HT-29 (cell line): ENCODE measurements at regions not wholly inside any gene's neighbourhood (a gene's known extent, or its start where the extent isn't known, plus 50 kb on each side); places are given as distances from the start of the nearest gene placed in this dataset.

Experiments
- DNase-seq: peaks from one replicate; pipeline ENCODE4 v3.0.0-alpha.2; 2015; ENCODE audit warnings: low spot score

DNA sequence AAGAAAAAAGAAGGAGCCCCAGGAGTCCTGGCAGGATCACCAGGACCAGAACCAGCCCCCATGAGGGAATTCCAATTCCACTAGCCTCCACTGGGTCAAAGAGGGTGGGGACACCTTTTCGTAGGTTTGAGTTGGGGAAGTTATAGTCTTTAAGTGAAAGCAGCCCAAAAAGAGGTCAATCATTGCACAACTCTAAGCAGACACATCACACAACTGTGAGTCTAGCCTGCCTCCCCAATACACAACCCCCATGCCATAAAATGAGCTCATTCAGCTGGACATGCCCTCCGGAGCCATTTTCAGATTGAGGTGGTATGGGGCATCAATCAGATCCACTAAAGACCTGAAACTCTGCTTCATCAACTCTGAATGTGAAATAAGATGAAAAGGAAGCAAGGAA is 179.9 kb downstream of the NPHP4 start:
- no peak for DNase-seq

DNA sequence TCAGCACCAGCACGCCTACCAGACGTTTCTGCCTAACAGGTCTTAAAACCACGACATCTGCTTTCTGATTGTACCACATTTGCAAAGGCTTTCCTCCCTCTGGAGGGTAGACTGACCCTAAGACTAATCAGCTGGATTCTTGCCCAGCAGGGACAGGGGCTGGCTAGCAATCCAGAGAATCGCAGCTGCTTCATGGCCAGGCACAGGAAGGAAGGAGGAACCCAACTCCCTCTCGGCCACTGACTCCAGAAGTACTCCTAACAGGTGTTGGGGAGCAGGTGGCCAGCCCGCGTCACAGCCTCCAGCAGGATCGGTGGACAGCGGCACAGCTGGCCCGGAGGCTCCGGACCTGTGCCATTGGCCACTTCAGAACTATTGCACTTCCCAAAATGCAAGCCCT is 180.8 kb downstream of the NPHP4 start:
- no peak for DNase-seq

DNA sequence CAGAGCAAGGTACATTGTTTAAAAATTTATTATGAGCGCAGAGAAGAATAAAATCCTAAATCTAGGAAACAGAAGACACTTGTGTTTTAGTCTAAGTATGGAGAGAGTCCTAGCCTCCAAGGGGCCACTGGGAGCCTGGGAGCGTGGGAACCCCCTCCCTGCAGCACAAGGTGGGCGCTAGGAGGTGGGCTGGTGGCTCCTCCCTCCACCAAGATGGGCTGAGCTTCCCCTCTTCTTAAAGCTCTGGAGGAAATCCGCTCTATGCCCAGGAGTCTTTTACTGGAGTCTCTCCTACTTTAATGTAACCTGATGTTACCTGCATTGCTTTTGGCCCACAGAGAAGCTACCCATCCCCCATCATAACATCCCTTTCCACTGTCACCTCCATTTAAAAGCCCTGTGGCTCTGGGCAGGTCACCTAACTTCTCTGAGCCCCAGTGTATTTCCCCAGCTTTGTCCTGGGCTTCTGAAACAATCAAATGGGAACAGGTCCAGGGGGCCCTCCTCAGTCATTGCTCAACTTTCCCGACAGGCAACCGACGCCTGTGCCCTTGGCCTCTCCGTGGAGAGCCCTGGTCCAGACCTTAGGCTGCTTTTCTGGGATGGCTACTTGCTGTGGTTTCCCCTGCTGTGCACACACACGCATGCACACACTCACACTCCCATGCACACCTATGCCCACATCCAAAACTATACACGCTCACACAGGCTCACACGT is 181.5 kb downstream of the NPHP4 start:
- DNase-seq, result no peak

- DNase-seq, result no peak
Measured at GRCh38 chr1:5810131-5810530, 182.1 kb downstream of the NPHP4 start.

DNA sequence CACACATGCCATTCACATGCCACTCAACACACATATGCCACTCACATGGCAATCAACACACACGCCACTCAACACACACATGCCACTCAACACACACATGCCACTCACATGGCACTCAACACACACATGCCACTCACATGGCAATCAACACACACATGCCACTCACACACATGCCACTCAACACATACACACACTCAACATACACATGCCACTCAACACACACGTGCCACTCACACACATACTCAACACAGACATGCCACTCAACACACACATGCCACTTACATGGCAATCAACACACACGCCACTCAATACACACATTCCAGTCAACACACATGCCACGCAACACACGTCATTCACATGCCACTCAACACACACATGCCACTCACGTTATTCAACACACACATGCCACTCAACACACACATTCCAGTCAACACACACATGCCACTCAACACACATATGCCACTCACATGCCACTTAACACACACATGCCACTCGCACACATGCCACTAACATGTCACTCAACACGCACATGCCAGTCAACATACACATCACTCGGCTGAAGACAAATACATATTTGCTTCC is 182.9 kb downstream of the NPHP4 start:
- no peak for DNase-seq

- DNase-seq, result no peak
Measured at GRCh38 chr1:5803851-5804250, 188.4 kb downstream of the NPHP4 start.

DNA sequence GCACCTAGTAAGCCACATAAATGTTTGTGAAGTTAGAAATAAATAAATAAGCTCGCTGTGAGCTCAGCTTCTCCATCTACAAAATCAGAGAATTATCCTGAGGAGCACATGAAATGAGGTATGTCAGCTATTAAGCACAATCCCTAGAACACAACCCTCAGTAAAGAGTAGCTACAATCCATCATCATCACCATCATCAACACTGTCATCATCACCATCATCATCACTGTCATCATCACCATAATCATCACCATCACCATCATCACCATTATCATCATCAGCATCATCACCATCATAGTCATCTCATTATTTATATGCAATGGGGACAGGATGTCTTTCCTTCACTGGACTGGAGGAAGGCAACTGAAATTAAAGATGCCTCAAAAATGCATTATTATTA is 189.6 kb downstream of the NPHP4 start:
- DNase-seq, result no peak

DNA sequence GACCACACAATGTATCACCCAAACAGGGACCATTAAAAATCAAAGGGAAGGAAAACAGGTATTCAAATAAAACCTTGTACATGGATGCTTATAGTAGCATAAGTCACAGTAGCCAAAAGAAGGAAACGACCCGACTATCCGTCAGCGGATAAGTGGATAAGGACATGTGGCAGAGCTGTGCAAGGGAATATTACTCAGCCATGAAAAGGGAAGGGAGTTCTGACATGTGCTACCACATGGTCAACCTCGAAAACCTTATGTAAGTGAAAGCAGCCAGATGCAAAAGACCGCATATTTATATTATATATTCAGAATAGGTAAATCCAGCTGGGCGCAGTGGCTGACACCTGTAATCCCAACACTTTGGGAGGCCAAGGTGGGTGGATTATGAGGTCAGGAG is 193.3 kb downstream of the NPHP4 start:
- no peak for DNase-seq

GRCh38 chr1:5798151-5798730 is 194.0 kb downstream of the NPHP4 start:
- no peak for DNase-seq

DNA sequence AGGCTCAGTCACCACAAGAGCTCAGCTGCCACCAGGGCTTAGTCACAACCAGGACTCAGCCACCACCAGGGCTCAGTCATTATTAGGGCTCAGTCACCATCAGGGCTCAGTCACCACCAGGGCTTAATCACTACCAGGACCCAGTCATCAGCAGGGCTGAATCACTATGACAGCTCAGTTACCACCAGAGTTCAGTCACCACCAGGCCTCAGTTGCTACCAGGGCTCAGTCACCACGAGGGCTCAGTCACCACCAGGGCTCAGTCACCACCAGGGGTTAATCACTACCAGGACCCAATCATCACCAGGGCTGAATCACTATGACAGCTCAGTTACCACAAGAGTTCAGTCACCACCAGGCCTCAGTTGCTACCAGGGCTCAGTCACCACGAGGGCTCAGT is 196.2 kb downstream of the NPHP4 start:
- no peak for DNase-seq

GRCh38 chr1:5794279-5794678 is 197.9 kb downstream of the NPHP4 start:
- no peak for DNase-seq

DNA sequence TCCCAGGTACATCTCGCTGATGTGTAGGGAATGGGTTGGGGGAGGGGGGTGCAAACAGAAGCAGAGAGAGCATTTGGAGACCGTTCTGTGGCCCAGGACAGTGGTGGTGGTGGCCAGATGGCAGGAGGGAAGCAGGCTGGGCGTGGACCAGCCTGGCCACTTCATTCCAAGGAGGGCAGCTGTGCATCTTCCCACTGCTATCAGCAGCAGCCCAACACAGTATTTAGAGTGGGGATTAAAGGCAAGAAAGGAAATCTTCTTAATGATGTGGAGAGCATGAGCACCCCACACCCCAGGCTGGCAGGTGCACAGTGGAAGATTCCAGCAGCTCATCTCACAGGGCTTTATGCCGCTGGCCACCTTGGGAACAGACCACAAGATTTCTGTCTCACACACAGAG is 198.7 kb downstream of the NPHP4 start:
- DNase-seq, result no peak

DNA sequence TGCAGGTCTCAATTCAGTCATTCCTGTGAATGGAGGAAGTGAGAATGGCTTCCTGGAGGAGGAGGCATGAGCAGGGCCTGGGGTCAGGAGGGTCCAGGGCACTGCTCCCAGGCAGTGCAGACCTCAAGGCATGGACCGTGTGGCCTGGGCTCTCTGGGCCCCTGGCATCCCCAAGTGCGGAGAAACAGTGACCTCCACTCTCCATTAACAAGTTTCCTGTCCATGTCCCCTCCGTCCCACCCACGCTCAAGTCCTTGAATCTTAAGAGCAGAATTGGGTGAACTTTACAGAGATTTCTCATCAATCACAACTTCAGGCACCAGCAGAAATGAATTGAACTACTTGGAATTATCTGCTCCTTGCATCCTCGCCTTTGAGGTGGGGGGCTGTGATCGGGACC is 211.1 kb downstream of the NPHP4 start:
- DNase-seq, result no peak

DNA sequence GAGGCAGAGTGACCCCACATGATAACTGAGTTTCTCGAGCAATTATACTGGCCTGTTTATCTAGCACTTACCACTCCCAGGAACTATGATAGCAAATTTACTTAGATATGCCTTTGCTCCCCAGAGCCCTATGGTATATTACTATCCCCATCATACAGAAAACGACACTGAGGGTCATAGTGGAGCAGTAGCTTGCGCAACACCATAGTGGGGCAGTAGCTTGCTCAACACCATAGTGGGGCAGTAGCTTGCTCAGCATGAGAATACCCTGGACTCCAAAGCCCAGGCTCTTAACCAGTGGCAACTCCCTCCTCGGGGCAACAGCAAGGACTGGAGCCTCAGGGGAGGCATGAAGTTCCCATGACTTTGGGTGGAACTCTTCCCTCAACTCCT is 211.9 kb downstream of the NPHP4 start:
- no peak for DNase-seq

DNA sequence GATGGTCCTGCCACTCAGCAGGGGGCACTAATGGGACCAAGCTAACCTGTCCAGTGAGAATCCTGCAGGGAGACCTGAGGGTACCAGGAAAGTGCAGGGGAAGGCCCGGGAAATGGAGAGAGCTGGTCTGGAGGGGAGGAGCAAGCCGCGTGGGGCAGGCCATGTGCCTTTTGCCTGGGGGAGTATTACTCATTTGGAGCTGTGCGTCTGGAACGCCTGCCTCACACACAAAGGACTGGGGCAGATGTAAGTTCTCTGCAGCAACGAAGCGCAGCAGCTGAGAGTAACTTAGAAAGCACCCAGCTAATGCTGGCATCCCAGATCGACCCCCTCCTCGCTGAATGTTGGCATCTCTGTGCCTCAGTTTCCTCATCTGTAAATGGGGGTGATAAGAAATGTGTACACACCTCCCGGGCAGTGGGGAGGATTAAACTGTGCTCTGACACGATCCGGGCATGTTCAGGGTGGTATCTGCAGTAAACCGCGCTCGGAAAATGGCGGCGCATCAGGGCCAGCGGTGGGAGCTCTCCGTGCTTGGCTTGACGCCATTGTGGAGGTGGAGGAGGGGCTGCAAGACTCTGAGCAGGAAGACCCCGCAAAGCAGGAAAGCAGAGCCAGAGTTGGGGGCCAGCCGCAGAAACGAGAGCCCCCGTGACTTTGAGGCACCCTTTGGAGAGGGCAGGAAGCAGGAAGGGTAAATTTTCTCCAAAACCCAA is 212.5 kb downstream of the NPHP4 start:
- DNase-seq, result no peak

DNA sequence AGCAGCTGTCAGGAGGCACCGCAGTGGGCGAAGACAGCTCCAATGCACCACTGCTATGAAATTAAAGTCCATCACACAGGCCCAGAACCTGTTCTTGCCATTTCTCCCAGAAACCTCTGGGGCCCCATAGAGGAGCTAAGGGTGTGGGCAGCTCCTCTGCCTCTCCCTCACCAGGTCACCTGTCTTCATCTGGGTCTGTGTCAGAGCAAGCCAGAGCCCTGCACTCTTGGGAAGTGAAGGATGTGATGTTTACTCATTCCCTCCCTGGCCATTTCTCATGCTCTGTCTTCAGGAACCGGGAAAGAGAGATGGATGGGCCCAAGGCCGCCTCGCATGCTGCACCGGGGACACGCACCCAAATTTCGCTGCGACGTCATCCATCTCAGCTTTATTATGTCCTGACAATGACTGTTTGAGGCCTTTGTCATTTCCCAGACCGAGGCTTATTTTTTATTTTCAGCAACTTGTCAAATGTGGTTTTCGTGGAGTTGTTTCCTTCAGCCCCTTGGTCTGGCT is 216.1 kb downstream of the NPHP4 start:
- DNase-seq, result no peak

GRCh38 chr1:5774019-5774418 is 218.2 kb downstream of the NPHP4 start:
- DNase-seq, result no peak

DNA sequence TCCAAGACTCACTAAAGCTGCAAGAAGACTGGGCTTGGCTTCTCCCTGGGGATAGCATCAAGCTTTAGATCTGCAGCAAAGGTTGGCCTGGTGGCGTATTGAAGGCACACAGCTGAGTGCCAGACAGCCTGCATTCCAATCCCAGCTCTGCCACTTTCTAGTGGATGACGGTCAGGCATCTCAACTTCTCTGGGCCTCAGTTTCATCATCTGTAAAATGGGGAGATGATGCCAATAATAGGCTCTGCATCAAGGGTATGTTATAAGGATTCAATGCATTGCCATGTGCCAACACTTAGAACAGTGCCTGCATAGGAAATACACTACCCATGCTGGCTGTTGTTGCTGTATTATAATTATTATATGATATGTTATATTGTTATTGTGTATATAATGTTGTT is 220.4 kb downstream of the NPHP4 start:
- no peak for DNase-seq

GRCh38 chr1:5770981-5771765 is 221.1 kb downstream of the NPHP4 start:
- DNase-seq, result no peak

DNA sequence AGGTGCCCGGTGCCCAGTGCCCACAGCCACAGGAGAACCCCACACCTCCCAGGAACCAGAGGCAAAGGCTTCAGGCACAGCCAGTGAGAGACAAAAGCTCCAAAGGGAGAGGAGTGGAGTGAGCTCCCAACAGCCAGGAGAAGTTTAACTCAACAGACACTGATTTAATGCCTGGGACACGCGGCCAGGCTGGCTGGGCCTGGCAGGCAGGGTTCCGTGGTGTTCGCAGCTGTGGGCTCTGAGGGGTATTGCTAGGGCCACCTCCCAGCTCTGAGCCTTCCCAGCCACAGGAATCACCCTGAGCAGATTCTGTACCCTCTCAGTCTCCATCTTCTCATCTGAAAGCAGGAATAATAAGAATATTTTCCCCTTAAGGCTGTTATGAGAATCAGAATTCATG is 222.5 kb downstream of the NPHP4 start:
- DNase-seq, result no peak

DNA sequence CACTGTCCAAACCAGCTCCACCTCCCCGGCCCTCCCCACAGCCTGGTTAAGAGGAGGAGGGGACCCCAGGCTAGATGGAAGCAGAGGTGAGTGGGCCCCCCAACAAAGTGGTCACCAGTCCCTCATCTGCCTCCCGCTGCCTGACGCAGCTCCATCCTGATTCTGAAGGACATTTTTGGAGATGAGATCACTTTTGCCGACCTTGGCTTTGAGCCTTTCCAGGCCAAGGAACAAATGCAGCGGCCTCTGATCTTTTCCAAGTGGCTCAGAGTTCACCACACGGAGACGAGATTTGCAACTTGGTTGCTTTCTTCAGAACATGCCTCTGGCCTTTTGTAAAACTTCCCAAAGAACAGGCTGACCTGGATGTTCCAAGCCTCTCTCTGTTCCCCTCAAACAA is 223.1 kb downstream of the NPHP4 start:
- no peak for DNase-seq

DNA sequence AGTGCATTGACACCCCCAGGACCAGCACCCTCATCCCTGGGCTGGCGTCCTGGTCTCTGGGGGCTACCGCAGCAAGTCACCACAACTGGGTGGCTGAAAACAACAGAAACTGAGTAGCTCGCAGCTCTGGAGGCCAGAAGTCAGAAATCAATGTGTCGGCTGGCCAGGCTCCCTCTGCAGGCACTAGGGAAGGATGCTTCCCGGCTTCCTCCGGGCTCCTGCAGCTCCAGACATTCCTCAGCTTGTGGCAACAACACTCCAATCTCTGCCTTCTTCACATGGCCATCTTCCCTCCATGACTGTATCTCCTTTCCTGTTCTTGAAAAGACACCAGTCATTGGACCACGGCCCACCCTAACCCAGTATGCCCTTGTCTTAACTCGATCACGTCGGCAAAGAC is 224.2 kb downstream of the NPHP4 start:
- no peak for DNase-seq
